HepG2 (cell line): ENCODE measurements at regions not wholly inside any gene's neighbourhood (a gene's known extent, or its start where the extent isn't known, plus 50 kb on each side); places are given as distances from the start of the nearest gene placed in this dataset.

ENCODE experiments used
- ATAC-seq: fragments of 200-7000 bp; cut with Tn5 transposase; 3 replicates; pipeline ENCODE4 v1.9.1; 2020; ENCODE audit warnings: mild to moderate bottlenecking, moderate library complexity
- BruUV-seq: library from RNA; stranded (reverse); fragments of 400-500 nt; replicated peaks from 2 replicates; lab custom pipeline; 2021; lab: Mats Ljungman, UMichigan
- CTCF ChIA-PET: fragments of 300-600 bp; formaldehyde crosslinking; extraction: SDS; loops from one replicate; lab custom pipeline; 2021; ENCODE audit warnings: low total read pairs, inconsistent platforms, low intra/inter-chr PET ratio; lab: Yijun Ruan, JAX
- POLR2A ChIA-PET: fragments of 350-600 bp; sonication (Branson Sonifier 250); formaldehyde crosslinking; loops from one replicate; lab custom pipeline; 2020; ENCODE audit warnings: antibody characterized with exemption, inconsistent platforms; lab: Yijun Ruan, JAX
- DNase-seq: peaks from one replicate; pipeline ENCODE4 v3.0.0-alpha.2; 2015; ENCODE audit warnings: low spot score
- FAIRE-seq: peaks from 3 replicates; lab custom pipeline; 2011; peaks lifted over from hg19 to GRCh38; lab: Jason Lieb, UNC
- H2AFZ ChIP-seq: one replicate; pipeline ENCODE4 v1.6.1; 2011; ENCODE audit warnings: low read length, inconsistent platforms
- H3K27ac ChIP-seq: fragments of 300-600 bp; 3 replicates; pipeline ENCODE4 v1.8.0; 2011; ENCODE audit warnings: mixed run types, mild to moderate bottlenecking, mixed read lengths, low read length, inconsistent platforms; ENCODE audit not compliant: insufficient read depth; ENCODE audit errors: extremely low read length
- H3K27me3 ChIP-seq, 2 experiments: fragments of 200-600 bp in 1 of 2; 2 replicates in 1 of 2; 3 replicates in 1 of 2; pipeline versions ENCODE4 v1.6.0 to v1.8.0; 2011; ENCODE audit warnings: low read length in 2 of 2, mild to moderate bottlenecking in 2 of 2, moderate library complexity in 2 of 2, inconsistent platforms in 1 of 2; ENCODE audit not compliant: insufficient read depth in 2 of 2, control insufficient read depth in 1 of 2
- H3K36me3 ChIP-seq, 2 experiments: fragments of 200-600 bp in 1 of 2; replicated peaks in 1 of 2; 2 replicates in 1 of 2; 3 replicates in 1 of 2; pipeline versions ENCODE4 v1.5.1 to v1.8.0; 2011; ENCODE audit warnings: low read length in 2 of 2, inconsistent platforms in 1 of 2; ENCODE audit not compliant: insufficient read depth in 2 of 2, control insufficient read depth in 1 of 2
- H3K4me1 ChIP-seq: 2 replicates; pipeline ENCODE4 v1.5.1; 2012; ENCODE audit warnings: low read length, inconsistent platforms; ENCODE audit not compliant: insufficient read depth
- H3K4me2 ChIP-seq: 2 replicates; pipeline ENCODE4 v1.6.0; 2011; ENCODE audit warnings: low read depth, low read length, inconsistent platforms
- H3K4me3 ChIP-seq, 3 experiments: fragments of 200-600 bp in 1 of 3; sonication (generic), shearing (Covaris generic) in 1 of 3; replicated peaks in 1 of 3; 2 replicates each; pipeline ENCODE4 v1.5.1; 2011 to 2016; ENCODE audit warnings: low read length in 3 of 3, inconsistent platforms in 2 of 3, low read depth in 2 of 3, mild to moderate bottlenecking in 2 of 3, control low read depth in 1 of 3, mixed read lengths in 1 of 3; ENCODE audit not compliant: insufficient read depth in 1 of 3
- H3K79me2 ChIP-seq: one replicate; pipeline ENCODE4 v1.6.1; 2011; ENCODE audit warnings: low read length, inconsistent platforms; ENCODE audit not compliant: insufficient read depth
- H3K9ac ChIP-seq: 2 replicates; pipeline ENCODE4 v1.6.0; 2011; ENCODE audit warnings: mild to moderate bottlenecking, low read depth, low read length, inconsistent platforms; ENCODE audit not compliant: insufficient read depth
- H3K9me3 ChIP-seq: 2 replicates; pipeline ENCODE4 v1.5.1; 2012; ENCODE audit warnings: mild to moderate bottlenecking, low read length
- H4K20me1 ChIP-seq: 2 replicates; pipeline ENCODE4 v1.6.0; 2011; ENCODE audit warnings: inconsistent platforms, mild to moderate bottlenecking, low read length, moderate library complexity; ENCODE audit not compliant: insufficient read depth
- TFDP2 ChIP-seq: sonication (generic); formaldehyde crosslinking; IDR thresholded peaks from 2 replicates; pipeline ENCODE4 v1.4.0; 2020; ENCODE audit warnings: missing genetic modification reagents
- ZKSCAN5 ChIP-seq: sonication (generic); formaldehyde crosslinking; IDR thresholded peaks from 2 replicates; pipeline ENCODE4 v1.5.1; 2020; ENCODE audit warnings: mild to moderate bottlenecking, missing genetic modification reagents
- ZNF407 ChIP-seq: sonication (generic); formaldehyde crosslinking; IDR thresholded peaks from one replicate; pipeline ENCODE4 v1.5.1; 2020; ENCODE audit warnings: mild to moderate bottlenecking, missing genetic modification reagents; ENCODE audit errors: not compliant biosample characterization
- WGBS: methylation state at CpG from one replicate; pipeline ENCODE4 v1.1.6; 2017; ENCODE audit warnings: low lambda C conversion rate; 5-methylcytosine and 5-hydroxymethylcytosine counted together
- in situ Hi-C: cut with HindIII; loops from 2 replicates; pipeline ENCODE4 v1.10.0; 2017; ENCODE audit warnings: low pct_unique_long_range_greater_than_20kb; ENCODE audit not compliant: extremely low pct_ligation_motif_present
- intact Hi-C: fragments of 100-400 bp; cut with micrococcal nuclease; formaldehyde crosslinking; loops from one replicate; pipeline ENCODE4 v1.10.0; 2022; ENCODE audit not compliant: unreplicated experiment

- H2AFZ ChIP-seq, result no peak overlapping the region
- H3K27ac ChIP-seq, result no peak overlapping the region
- no peak for ATAC-seq
- DNase-seq, result no peak
- ChIA-PET POLR2A (no interaction called here), CTCF (no interaction called here)
- no peak for FAIRE-seq
- no peaks in the 10 kb centered on the region for H3K79me2 ChIP-seq
- H3K4me3 ChIP-seq, result no peak overlapping the region
- TF ChIP-seq ZNF407 (no peak), ZKSCAN5 (CRISPR knock-in tag) (no peak), TFDP2 (CRISPR knock-in tag) (no peak)
- no TSS peak for BruUV-seq
- intact Hi-C loops, result no loop called here
- H3K36me3 ChIP-seq, result no peaks in the 10 kb centered on the region
- H3K9me3 ChIP-seq, result no peaks in the 10 kb centered on the region
- in situ Hi-C loops, result no loop called here
- no peaks in the 10 kb centered on the region for H4K20me1 ChIP-seq
- no peak overlapping the region for H3K9ac ChIP-seq
- no peak overlapping the region for H3K4me2 ChIP-seq
- WGBS, result 2% methylated on average over 2 of the region's 2 CpGs
- no peaks in the 10 kb centered on the region for H3K27me3 ChIP-seq
- no peaks in the 10 kb centered on the region for H3K4me1 ChIP-seq
Measured at GRCh38 chr4:125131891-125132680, 182.7 kb upstream of the FAT4 start.
